ENCODE measurements at regions not wholly inside any gene's neighbourhood (a gene's known extent, or its start where the extent isn't known, plus 50 kb on each side); places are given as distances from the start of the nearest gene placed in this dataset.

- TF ChIP-seq POLR2A (IDR thresholded peaks at IDR 0.05), result no peak
- TF ChIP-seq CTCF (IDR thresholded peaks at IDR 0.05 in 4 of 5, conservative IDR thresholded peaks at IDR 0.05 in 1 of 5), result no peak
These were observed 117.2 kb upstream of the FAM174B start for GRCh38 chr15:92772626-92773244.

Measured in gastrocnemius medialis (tissue), 4 donors.